ENCODE measurements at regions not wholly inside any gene's neighbourhood (a gene's known extent, or its start where the extent isn't known, plus 50 kb on each side); places are given as distances from the start of the nearest gene placed in this dataset.
A peak's percentile ranks its signal among the peaks of the same experiment; 100 is the strongest.

DNA sequence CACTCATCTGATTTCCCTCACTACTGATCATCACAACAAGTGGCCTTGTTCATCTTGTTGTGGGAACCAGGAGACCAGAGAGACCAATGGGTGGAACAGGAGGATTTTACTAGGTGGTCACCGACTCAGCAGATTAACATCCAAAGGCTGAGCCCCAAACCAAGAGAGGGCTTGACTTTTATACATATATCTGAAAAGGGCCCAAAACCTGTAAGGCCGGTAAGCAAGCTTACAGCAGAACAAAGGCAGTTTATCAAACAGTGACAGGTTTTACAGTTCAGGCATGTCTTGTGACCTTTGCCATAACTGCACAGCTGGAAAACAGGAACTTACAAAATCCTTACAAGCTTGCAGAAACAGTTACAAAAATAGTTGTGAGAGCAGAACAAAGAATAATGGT, 195.9 kb downstream of the OR13H1 start:
- Histone ChIP-seq H3K27me3 (ENCODE audit: control insufficient read depth in 3 of 3, insufficient read depth in 3 of 3, low read length in 3 of 3) (no peaks in the 10 kb centered on the region), H3K4me1 (ENCODE audit: control insufficient read depth in 3 of 3, insufficient read depth in 2 of 3, low read depth in 1 of 3, low read length in 2 of 3) (no peaks in the 10 kb centered on the region), H3K36me3 (ENCODE audit: control insufficient read depth in 3 of 3, insufficient read depth in 2 of 3, low read depth in 1 of 3, low read length in 3 of 3) (no peaks in the 10 kb centered on the region), H3K9me3 (ENCODE audit: control insufficient read depth in 2 of 2, insufficient read depth in 1 of 2, low read depth in 1 of 2, low read length in 1 of 2) (peaks cover 0 to 12% of the 10 kb centered on the region in 2 donors), H3K27ac (ENCODE audit: low read depth in 1 of 3, low read length in 2 of 3) (no peak overlapping the region), H3K4me3 (ENCODE audit: low read depth in 1 of 3, low read length in 3 of 3) (no peak overlapping the region)
- no peak for FAIRE-seq
- 78% methylated on average over 2 of the region's 2 CpGs for WGBS, 3 donors
- no peak for DNase-seq

DNA sequence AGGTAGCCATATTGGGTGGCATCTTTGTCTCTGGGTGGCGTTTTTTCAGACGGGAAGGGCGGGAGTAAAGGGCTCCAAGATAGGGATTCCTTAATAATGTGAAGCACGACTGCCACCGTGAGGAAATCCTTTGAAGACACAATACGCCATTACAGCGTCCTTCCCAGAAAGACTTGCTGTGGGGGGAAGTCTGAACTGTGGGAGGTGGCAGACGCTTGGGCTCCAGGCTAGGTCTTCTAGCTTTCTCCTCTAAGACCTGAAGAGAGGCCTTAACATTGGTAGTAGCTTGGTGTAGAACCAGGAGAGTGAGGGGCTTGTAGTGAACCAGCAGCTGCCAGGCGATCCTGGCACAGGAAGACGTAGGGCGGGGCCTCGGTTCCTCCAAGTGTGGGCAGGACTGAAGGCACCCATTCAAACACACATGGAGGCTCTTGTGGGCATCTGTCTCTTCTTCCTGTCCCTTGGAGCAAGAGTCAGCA, 197.3 kb downstream of the OR13H1 start:
- 55 to 97% (median 88%) methylated on average over 12 of the region's 12 CpGs for WGBS, 3 donors
- no peak for FAIRE-seq
- Histone ChIP-seq H3K4me3 (ENCODE audit: low read depth in 1 of 3, low read length in 3 of 3) (peak overlapping the region in 1 of 3 donors; percentile 36), H3K27ac (ENCODE audit: low read depth in 1 of 3, low read length in 2 of 3) (peak overlapping the region in 1 of 3 donors; percentile 16), H3K9me3 (ENCODE audit: control insufficient read depth in 2 of 2, insufficient read depth in 1 of 2, low read depth in 1 of 2, low read length in 1 of 2) (peaks cover 0 to 12% of the 10 kb centered on the region in 2 donors), H3K36me3 (ENCODE audit: control insufficient read depth in 3 of 3, insufficient read depth in 2 of 3, low read depth in 1 of 3, low read length in 3 of 3) (no peaks in the 10 kb centered on the region), H3K27me3 (ENCODE audit: control insufficient read depth in 3 of 3, insufficient read depth in 3 of 3, low read length in 3 of 3) (no peaks in the 10 kb centered on the region), H3K4me1 (ENCODE audit: control insufficient read depth in 3 of 3, insufficient read depth in 2 of 3, low read depth in 1 of 3, low read length in 2 of 3) (no peaks in the 10 kb centered on the region)
- no peak for DNase-seq

DNA sequence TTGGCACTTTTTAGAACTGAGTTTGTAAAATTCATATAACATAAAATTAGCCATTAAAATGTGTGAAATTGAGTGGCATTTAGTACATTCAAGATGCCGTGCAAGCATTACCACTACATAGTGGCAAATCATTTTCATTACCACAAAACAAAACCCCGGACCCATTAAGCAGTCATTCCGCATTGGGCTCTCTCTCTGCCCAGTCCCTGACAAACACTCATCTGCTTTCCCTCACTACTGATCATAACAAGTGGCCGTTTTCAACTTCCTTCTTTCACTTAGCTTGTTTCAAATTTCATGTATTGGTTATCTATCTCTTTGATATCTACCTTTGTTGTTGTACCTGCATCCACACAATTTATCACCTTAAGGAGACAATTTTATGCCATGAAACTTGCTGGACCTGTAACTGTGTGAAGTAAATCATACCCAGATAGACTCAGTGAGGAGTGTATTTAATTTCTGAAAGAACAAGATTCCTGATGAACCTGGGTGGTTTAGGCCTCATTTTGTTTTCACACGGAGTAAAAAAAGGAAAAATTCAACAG, 202.1 kb downstream of the OR13H1 start:
- DNase-seq = no peak
- no peaks in the 10 kb centered on the region for H3K27me3 ChIP-seq (ENCODE audit: control insufficient read depth in 3 of 3, insufficient read depth in 3 of 3, low read length in 3 of 3)
- H3K36me3 ChIP-seq (ENCODE audit: control insufficient read depth in 3 of 3, insufficient read depth in 2 of 3, low read depth in 1 of 3, low read length in 3 of 3) = no peaks in the 10 kb centered on the region
- no peak overlapping the region for H3K27ac ChIP-seq (ENCODE audit: low read depth in 1 of 3, low read length in 2 of 3)
- WGBS, 3 donors = 59 to 82% (median 82%) methylated on average over 5 of the region's 5 CpGs
- H3K4me3 ChIP-seq (ENCODE audit: low read depth in 1 of 3, low read length in 3 of 3) = no peak overlapping the region
- H3K4me1 ChIP-seq (ENCODE audit: control insufficient read depth in 3 of 3, insufficient read depth in 2 of 3, low read depth in 1 of 3, low read length in 2 of 3) = no peaks in the 10 kb centered on the region
- no peak for FAIRE-seq
- H3K9me3 ChIP-seq (ENCODE audit: control insufficient read depth in 2 of 2, insufficient read depth in 1 of 2, low read depth in 1 of 2, low read length in 1 of 2) = peaks cover 0 to 12% of the 10 kb centered on the region in 2 donors

DNA sequence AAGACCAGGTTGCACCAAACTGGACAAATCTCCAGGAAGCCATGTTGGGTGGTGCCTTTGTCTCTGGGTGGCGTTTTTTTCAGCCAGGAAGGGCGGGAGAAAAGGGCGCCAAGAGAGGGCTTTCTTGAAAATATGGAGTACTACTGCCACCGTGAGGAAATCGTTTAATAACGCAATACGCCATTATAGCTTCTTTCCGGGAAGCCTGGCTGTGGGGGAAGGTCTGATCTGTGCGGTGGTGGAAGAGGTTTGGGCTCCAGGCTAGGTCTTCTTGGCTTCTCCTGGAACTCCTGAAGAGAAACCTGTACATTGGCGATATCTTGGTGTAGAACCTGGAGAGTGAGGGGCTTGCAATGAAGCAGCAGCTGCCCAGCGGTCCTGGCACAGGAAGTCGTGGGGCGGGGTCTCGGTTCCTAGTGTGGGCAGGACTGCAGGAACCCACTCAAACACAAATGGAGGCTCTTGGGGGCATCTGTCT, 202.7 kb downstream of the OR13H1 start:
- Histone ChIP-seq H3K27ac (ENCODE audit: low read depth in 1 of 3, low read length in 2 of 3) (peak overlapping the region in 1 of 3 donors; percentile 64), H3K9me3 (ENCODE audit: control insufficient read depth in 2 of 2, insufficient read depth in 1 of 2, low read depth in 1 of 2, low read length in 1 of 2) (peaks cover 0 to 7% of the 10 kb centered on the region in 2 donors), H3K27me3 (ENCODE audit: control insufficient read depth in 3 of 3, insufficient read depth in 3 of 3, low read length in 3 of 3) (no peaks in the 10 kb centered on the region), H3K4me3 (ENCODE audit: low read depth in 1 of 3, low read length in 3 of 3) (peak overlapping the region in 1 of 3 donors; percentile 62), H3K36me3 (ENCODE audit: control insufficient read depth in 3 of 3, insufficient read depth in 2 of 3, low read depth in 1 of 3, low read length in 3 of 3) (no peaks in the 10 kb centered on the region), H3K4me1 (ENCODE audit: control insufficient read depth in 3 of 3, insufficient read depth in 2 of 3, low read depth in 1 of 3, low read length in 2 of 3) (no peaks in the 10 kb centered on the region)
- DNase-seq = no peak
- 46 to 91% (median 80%) methylated on average over 11 to 14 of the region's 14 CpGs for WGBS, 3 donors
- FAIRE-seq = no peak

DNA sequence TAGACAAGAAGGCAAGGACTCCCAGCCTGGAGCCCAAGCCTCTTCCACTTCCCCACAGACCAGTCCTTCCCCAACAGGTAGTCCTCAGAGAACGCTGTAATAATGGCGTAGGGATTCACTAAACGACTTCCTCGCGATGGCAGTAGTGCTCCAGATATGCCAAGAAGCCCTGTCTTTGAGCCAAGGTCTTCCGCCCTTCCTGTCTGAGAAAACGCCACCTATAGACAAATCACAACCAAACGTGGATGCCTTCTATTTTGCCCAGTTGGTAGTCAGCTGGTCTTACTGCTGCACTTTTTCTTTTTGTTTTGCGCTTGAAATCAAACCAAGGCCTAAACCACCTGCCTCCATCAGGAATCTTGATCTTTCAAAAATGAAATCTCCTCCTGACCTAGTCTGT, 203.3 kb downstream of the OR13H1 start:
- DNase-seq = no peak

DNA sequence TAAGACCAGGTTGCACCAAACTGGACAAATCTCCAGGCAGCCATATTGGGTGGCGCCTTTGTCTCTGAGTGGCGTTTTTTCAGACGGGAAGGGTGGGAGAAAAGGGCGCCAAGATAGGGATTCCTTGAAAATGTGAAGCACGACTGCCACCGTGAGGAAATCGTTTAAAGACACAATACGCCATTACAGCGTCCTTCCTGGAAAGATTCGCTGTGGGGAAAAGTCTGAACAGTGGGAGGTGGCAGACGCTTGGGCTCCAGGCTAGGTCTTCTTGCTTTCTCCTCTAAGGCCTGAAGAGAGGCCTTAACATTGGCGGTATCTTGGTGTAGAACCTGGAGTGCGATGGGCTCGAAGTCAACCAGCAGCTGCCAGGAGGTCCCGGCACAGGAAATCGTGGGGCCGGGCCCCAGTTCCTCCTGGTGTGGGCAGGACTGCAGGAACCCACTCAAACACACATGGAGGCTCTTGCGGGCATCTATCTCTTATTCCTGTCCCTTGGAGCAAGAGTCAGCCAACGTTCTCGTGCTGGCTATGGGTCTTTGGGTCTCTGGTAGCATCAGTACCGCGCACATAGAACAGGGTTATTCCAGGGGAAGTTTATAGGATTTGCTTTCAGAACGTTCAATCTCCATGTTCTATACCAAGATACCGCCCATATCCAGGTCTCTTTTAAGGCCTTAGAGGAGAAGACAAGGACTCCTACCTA, 208.8 kb downstream of the OR13H1 start:
- FAIRE-seq = no peak
- Histone ChIP-seq H3K4me1 (ENCODE audit: control insufficient read depth in 3 of 3, insufficient read depth in 2 of 3, low read depth in 1 of 3, low read length in 2 of 3) (no peaks in the 10 kb centered on the region), H3K27me3 (ENCODE audit: control insufficient read depth in 3 of 3, insufficient read depth in 3 of 3, low read length in 3 of 3) (no peaks in the 10 kb centered on the region), H3K36me3 (ENCODE audit: control insufficient read depth in 3 of 3, insufficient read depth in 2 of 3, low read depth in 1 of 3, low read length in 3 of 3) (no peaks in the 10 kb centered on the region), H3K9me3 (ENCODE audit: control insufficient read depth in 2 of 2, insufficient read depth in 1 of 2, low read depth in 1 of 2, low read length in 1 of 2) (no peaks in the 10 kb centered on the region), H3K4me3 (ENCODE audit: low read depth in 1 of 3, low read length in 3 of 3) (peak overlapping the region in 1 of 3 donors; percentile 43), H3K27ac (ENCODE audit: low read depth in 1 of 3, low read length in 2 of 3) (peak overlapping the region in 1 of 3 donors; percentile 49)
- no peak for DNase-seq
- 59 to 95% (median 83%) methylated on average over 21 to 24 of the region's 24 CpGs for WGBS, 3 donors

More for the DNA sequence above, 203.3 kb downstream of the OR13H1 start:
- no peaks in the 10 kb centered on the region for H3K27me3 ChIP-seq (ENCODE audit: control insufficient read depth in 3 of 3, insufficient read depth in 3 of 3, low read length in 3 of 3)
- peaks cover 0 to 3% of the 10 kb centered on the region in 2 donors for H3K9me3 ChIP-seq (ENCODE audit: control insufficient read depth in 2 of 2, insufficient read depth in 1 of 2, low read depth in 1 of 2, low read length in 1 of 2)
- FAIRE-seq = no peak
- WGBS, 3 donors = 39 to 95% (median 83%) methylated on average over 9 of the region's 9 CpGs
- no peaks in the 10 kb centered on the region for H3K4me1 ChIP-seq (ENCODE audit: control insufficient read depth in 3 of 3, insufficient read depth in 2 of 3, low read depth in 1 of 3, low read length in 2 of 3)
- H3K36me3 ChIP-seq (ENCODE audit: control insufficient read depth in 3 of 3, insufficient read depth in 2 of 3, low read depth in 1 of 3, low read length in 3 of 3) = no peaks in the 10 kb centered on the region
- H3K4me3 ChIP-seq (ENCODE audit: low read depth in 1 of 3, low read length in 3 of 3) = peak overlapping the region in 1 of 3 donors; percentile 62
- H3K27ac ChIP-seq (ENCODE audit: low read depth in 1 of 3, low read length in 2 of 3) = peak overlapping the region in 1 of 3 donors; percentile 64

DNA sequence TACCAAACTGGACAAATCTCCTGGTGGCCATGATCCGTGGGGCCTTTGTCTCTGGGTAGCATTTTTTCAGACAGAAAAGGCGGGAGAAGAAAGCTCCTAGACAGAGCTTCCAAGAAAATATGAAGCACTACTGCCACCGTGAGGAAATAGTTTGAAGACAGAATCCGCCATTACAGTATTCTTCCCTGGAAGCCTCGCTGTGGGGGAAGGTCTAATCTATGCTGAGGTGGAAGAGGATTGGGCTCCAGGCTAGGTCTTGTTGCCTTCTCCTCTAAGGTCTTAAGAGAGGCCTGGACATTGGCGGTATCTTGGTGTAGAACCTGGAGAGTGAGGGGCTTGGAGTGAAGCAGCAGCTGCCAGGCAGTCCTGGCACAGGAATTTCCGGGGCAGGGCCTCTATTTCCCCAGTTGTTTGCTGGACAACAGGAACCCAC, 218.9 kb downstream of the OR13H1 start:
- no peaks in the 10 kb centered on the region for H3K36me3 ChIP-seq (ENCODE audit: control insufficient read depth in 3 of 3, insufficient read depth in 2 of 3, low read depth in 1 of 3, low read length in 3 of 3)
- no peaks in the 10 kb centered on the region for H3K4me1 ChIP-seq (ENCODE audit: control insufficient read depth in 3 of 3, insufficient read depth in 2 of 3, low read depth in 1 of 3, low read length in 2 of 3)
- no peak for FAIRE-seq
- H3K9me3 ChIP-seq (ENCODE audit: control insufficient read depth in 2 of 2, insufficient read depth in 1 of 2, low read depth in 1 of 2, low read length in 1 of 2) = peaks cover 0 to 2% of the 10 kb centered on the region in 2 donors
- peak overlapping the region in 1 of 3 donors; percentile 27 for H3K4me3 ChIP-seq (ENCODE audit: low read depth in 1 of 3, low read length in 3 of 3)
- H3K27me3 ChIP-seq (ENCODE audit: control insufficient read depth in 3 of 3, insufficient read depth in 3 of 3, low read length in 3 of 3) = no peaks in the 10 kb centered on the region
- no peak overlapping the region for H3K27ac ChIP-seq (ENCODE audit: low read depth in 1 of 3, low read length in 2 of 3)
- no peak for DNase-seq
- 47 to 91% (median 84%) methylated on average over 7 of the region's 7 CpGs for WGBS, 3 donors

DNA sequence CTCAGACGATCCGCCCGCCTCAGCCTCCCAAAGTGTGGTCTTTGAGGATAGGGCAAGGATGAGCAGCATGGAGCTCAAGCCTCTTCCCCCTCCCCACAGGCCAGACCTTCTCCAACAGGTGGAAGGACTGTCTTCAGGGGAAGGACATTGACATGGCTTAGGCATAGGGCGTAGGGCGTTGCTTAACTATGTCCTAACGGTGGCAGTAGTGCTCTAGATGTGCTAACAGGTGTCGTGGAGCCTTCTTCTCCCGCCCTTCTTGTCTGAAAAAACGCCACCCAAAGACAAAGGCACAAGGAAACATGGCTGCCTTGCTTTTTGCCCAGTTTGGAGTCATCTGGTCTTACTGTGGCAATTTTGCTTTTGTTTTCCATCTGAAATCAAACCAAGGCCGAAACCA, 219.8 kb downstream of the OR13H1 start:
- H3K27ac ChIP-seq (ENCODE audit: low read depth in 1 of 3, low read length in 2 of 3) = no peak overlapping the region

More for the DNA sequence above, 219.8 kb downstream of the OR13H1 start:
- DNase-seq = no peak
- FAIRE-seq = no peak
- H3K4me3 ChIP-seq (ENCODE audit: low read depth in 1 of 3, low read length in 3 of 3) = peak overlapping the region in 1 of 3 donors; percentile 27
- WGBS, 3 donors = 45 to 94% (median 84%) methylated on average over 9 to 10 of the region's 10 CpGs
- H3K27me3 ChIP-seq (ENCODE audit: control insufficient read depth in 3 of 3, insufficient read depth in 3 of 3, low read length in 3 of 3) = no peaks in the 10 kb centered on the region
- no peaks in the 10 kb centered on the region for H3K36me3 ChIP-seq (ENCODE audit: control insufficient read depth in 3 of 3, insufficient read depth in 2 of 3, low read depth in 1 of 3, low read length in 3 of 3)
- no peaks in the 10 kb centered on the region for H3K4me1 ChIP-seq (ENCODE audit: control insufficient read depth in 3 of 3, insufficient read depth in 2 of 3, low read depth in 1 of 3, low read length in 2 of 3)
- H3K9me3 ChIP-seq (ENCODE audit: control insufficient read depth in 2 of 2, insufficient read depth in 1 of 2, low read depth in 1 of 2, low read length in 1 of 2) = peaks cover 0 to 2% of the 10 kb centered on the region in 2 donors
